SK-N-SH treated with all-trans-retinoic acid at 6 μM for 48 hours (cell line): ENCODE measurements at regions not wholly inside any gene's neighbourhood (a gene's known extent, or its start where the extent isn't known, plus 50 kb on each side); places are given as distances from the start of the nearest gene placed in this dataset.

Experiments used
- ATAC-seq: fragments of 200-7000 bp; cut with Tn5 transposase; 3 replicates; pipeline ENCODE4 v1.9.1; 2020; ENCODE audit warnings: mild to moderate bottlenecking, moderate library complexity
- ARNTL ChIP-seq: fragments of 450-650 bp; formaldehyde crosslinking; IDR thresholded peaks from 2 replicates; pipeline ENCODE4 v1.5.0; 2020; ENCODE audit warnings: low read depth, mild to moderate bottlenecking, moderate library complexity, borderline replicate concordance
- BACH2 ChIP-seq: fragments of 250-450 bp; sonication (Bioruptor Pico); IDR thresholded peaks from 2 replicates; pipeline ENCODE4 v1.9.0; 2021; ENCODE audit warnings: mild to moderate bottlenecking, borderline replicate concordance
- CSDC2 ChIP-seq: fragments of 250-450 bp; sonication (Bioruptor Pico); IDR thresholded peaks from 2 replicates; pipeline ENCODE4 v1.5.0; 2020; ENCODE audit warnings: mild to moderate bottlenecking, moderate library complexity
- ESRRG ChIP-seq: fragments of 250-450 bp; sonication (Bioruptor Pico); IDR thresholded peaks from 2 replicates; pipeline ENCODE4 v1.6.1; 2021; ENCODE audit warnings: mild to moderate bottlenecking
- GLIS3 ChIP-seq: fragments of 250-450 bp; sonication (Bioruptor Pico); IDR thresholded peaks from 2 replicates; pipeline ENCODE4 v1.5.0; 2020; ENCODE audit warnings: mild to moderate bottlenecking, moderate library complexity
- ISL1 ChIP-seq: fragments of 250-450 bp; sonication (Bioruptor Pico); IDR thresholded peaks from 2 replicates; pipeline ENCODE4 v2.1.2; 2022; ENCODE audit warnings: mild to moderate bottlenecking, moderate library complexity
- OSR1 ChIP-seq: fragments of 250-450 bp; sonication (Bioruptor Pico); IDR thresholded peaks from 2 replicates; pipeline ENCODE4 v1.8.0; 2022; ENCODE audit warnings: moderate library complexity, mild to moderate bottlenecking, inconsistent platforms
- PPARA ChIP-seq: fragments of 250-450 bp; sonication (Bioruptor Pico); IDR thresholded peaks from 2 replicates; pipeline ENCODE4 v1.5.0; 2020; ENCODE audit warnings: mild to moderate bottlenecking, borderline replicate concordance
- RARB ChIP-seq: fragments of 250-450 bp; sonication (Bioruptor Pico); IDR thresholded peaks from 2 replicates; pipeline ENCODE4 v1.8.0; 2021; ENCODE audit warnings: mild to moderate bottlenecking, moderate library complexity
- SNAI2 ChIP-seq: fragments of 250-450 bp; sonication (Bioruptor Pico); IDR thresholded peaks from 2 replicates; pipeline ENCODE4 v1.5.0; 2020; ENCODE audit warnings: mild to moderate bottlenecking, moderate library complexity
- TCF4 ChIP-seq: fragments of 250-450 bp; sonication (Bioruptor Pico); IDR thresholded peaks from 2 replicates; pipeline ENCODE4 v1.8.0; 2021; ENCODE audit warnings: mild to moderate bottlenecking, moderate library complexity, borderline replicate concordance
- TOX ChIP-seq: fragments of 250-450 bp; sonication (Bioruptor Pico); IDR thresholded peaks from 2 replicates; pipeline ENCODE4 v1.8.0; 2021; ENCODE audit warnings: mild to moderate bottlenecking, moderate library complexity, borderline replicate concordance
- ZC3H10 ChIP-seq: fragments of 250-450 bp; sonication (Bioruptor Pico); IDR thresholded peaks from 2 replicates; pipeline ENCODE4 v1.5.1; 2021; ENCODE audit warnings: mild to moderate bottlenecking, moderate library complexity
- ZFP3 ChIP-seq: fragments of 250-450 bp; sonication (Bioruptor Pico); IDR thresholded peaks from 2 replicates; pipeline ENCODE4 v1.5.0; 2020; ENCODE audit warnings: mild to moderate bottlenecking, moderate library complexity
- ZFP30 ChIP-seq: fragments of 450-650 bp; formaldehyde crosslinking; IDR thresholded peaks from 2 replicates; pipeline ENCODE4 v1.5.0; 2022; ENCODE audit warnings: mild to moderate bottlenecking, moderate library complexity
- ZNF565 ChIP-seq: fragments of 450-650 bp; formaldehyde crosslinking; conservative IDR thresholded peaks from 2 replicates; pipeline ENCODE4 v1.5.0; 2020; ENCODE audit warnings: low read depth, mild to moderate bottlenecking, moderate library complexity
- ZNF70 ChIP-seq: fragments of 450-650 bp; formaldehyde crosslinking; IDR thresholded peaks from 2 replicates; pipeline ENCODE4 v1.5.0; 2020; ENCODE audit warnings: mild to moderate bottlenecking, moderate library complexity
- ZNF8 ChIP-seq: fragments of 450-650 bp; formaldehyde crosslinking; IDR thresholded peaks from 2 replicates; pipeline ENCODE4 v1.5.0; 2020; ENCODE audit warnings: mild to moderate bottlenecking, moderate library complexity
- TF ChIP-seq, protein P1 (sequence below): fragments of 250-450 bp; sonication (Bioruptor Pico); IDR thresholded peaks from 2 replicates; pipeline ENCODE4 v1.5.1; 2021; ENCODE audit warnings: mild to moderate bottlenecking, moderate library complexity
- TF ChIP-seq, protein P2 (sequence below): fragments of 250-450 bp; sonication (Bioruptor Pico); IDR thresholded peaks from 2 replicates; pipeline ENCODE4 v1.5.1; 2020; ENCODE audit warnings: low read depth, mild to moderate bottlenecking, moderate library complexity
- TF ChIP-seq, protein P3 (sequence below): fragments of 250-450 bp; sonication (Bioruptor Pico); IDR thresholded peaks from 2 replicates; pipeline ENCODE4 v1.5.0; 2020; ENCODE audit warnings: mild to moderate bottlenecking, moderate library complexity
- TF ChIP-seq, protein P4 (sequence below): fragments of 250-450 bp; sonication (Bioruptor Pico); IDR thresholded peaks from 2 replicates; pipeline ENCODE4 v1.8.0; 2021; ENCODE audit warnings: low read depth, mild to moderate bottlenecking, moderate library complexity, borderline replicate concordance

DNA sequence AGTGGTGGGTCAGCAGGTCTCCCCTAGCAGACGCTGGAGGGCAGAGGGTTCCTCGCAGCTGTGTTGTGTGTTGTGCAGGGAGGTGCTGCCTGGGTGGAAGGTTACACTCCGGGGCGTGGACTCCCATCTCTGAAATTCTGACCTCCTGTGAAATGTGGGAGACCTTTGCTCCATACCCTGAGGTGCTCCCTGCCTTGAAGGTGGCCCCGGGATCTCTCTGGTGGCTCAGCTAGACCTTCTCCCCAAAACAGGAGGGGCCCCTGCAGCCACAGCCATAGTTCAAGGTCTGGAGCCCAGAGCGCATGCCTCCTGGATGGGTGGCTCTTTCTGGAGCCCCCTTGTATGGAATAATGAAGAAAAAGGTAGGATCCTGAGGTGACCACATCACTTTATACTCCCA is 70.2 kb downstream of the SOX1 start:
- ATAC-seq = no peak
- TF ChIP-seq OSR1 (CRISPR knock-in tag) = no peak
- no peak for TF ChIP-seq GLIS3 (CRISPR knock-in tag)
- TF ChIP-seq RARB (CRISPR knock-in tag) = no peak
- TF ChIP-seq ZNF70 (CRISPR knock-in tag) = no peak

DNA sequence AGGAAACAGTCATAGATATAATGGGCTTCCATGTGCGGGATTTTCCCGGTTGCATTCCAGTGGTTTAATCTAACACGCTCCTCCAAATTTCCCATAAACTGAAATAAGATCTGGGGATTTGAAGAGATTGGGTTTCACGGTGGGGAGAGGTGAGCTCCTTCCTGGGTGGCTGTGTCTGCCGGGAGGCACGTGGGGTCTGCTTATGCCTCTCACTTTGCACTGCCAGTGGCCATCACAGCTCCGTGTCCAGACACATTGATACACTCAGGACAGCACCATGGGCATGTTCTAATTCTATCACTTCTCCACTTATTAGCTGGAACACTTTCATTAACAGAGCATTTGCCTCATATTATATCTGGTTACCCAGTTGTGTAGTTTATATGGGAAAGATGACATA is 73.4 kb downstream of the SOX1 start:
- TF ChIP-seq, protein P1, sequence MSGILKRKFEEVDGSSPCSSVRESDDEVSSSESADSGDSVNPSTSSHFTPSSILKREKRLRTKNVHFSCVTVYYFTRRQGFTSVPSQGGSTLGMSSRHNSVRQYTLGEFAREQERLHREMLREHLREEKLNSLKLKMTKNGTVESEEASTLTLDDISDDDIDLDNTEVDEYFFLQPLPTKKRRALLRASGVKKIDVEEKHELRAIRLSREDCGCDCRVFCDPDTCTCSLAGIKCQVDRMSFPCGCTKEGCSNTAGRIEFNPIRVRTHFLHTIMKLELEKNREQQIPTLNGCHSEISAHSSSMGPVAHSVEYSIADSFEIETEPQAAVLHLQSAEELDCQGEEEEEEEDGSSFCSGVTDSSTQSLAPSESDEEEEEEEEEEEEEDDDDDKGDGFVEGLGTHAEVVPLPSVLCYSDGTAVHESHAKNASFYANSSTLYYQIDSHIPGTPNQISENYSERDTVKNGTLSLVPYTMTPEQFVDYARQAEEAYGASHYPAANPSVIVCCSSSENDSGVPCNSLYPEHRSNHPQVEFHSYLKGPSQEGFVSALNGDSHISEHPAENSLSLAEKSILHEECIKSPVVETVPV (CRISPR knock-in tag) = no peak
- TF ChIP-seq CSDC2 (CRISPR knock-in tag) (no peak), ARNTL (CRISPR knock-in tag) (no peak), ZFP30 (CRISPR knock-in tag) (no peak), ISL1 (CRISPR knock-in tag) (no peak), OSR1 (CRISPR knock-in tag) (no peak), PPARA (CRISPR knock-in tag) (no peak), ZFP3 (CRISPR knock-in tag) (no peak), ZNF8 (CRISPR knock-in tag) (no peak), TCF4 (CRISPR knock-in tag) (no peak), ZNF565 (no peak), ESRRG (CRISPR knock-in tag) (no peak), RARB (CRISPR knock-in tag) (no peak)
- TF ChIP-seq, protein P2, sequence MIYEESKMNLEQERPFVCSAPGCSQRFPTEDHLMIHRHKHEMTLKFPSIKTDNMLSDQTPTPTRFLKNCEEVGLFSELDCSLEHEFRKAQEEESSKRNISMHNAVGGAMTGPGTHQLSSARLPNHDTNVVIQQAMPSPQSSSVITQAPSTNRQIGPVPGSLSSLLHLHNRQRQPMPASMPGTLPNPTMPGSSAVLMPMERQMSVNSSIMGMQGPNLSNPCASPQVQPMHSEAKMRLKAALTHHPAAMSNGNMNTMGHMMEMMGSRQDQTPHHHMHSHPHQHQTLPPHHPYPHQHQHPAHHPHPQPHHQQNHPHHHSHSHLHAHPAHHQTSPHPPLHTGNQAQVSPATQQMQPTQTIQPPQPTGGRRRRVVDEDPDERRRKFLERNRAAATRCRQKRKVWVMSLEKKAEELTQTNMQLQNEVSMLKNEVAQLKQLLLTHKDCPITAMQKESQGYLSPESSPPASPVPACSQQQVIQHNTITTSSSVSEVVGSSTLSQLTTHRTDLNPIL (CRISPR knock-in tag) = no peak
- TF ChIP-seq, protein P3, sequence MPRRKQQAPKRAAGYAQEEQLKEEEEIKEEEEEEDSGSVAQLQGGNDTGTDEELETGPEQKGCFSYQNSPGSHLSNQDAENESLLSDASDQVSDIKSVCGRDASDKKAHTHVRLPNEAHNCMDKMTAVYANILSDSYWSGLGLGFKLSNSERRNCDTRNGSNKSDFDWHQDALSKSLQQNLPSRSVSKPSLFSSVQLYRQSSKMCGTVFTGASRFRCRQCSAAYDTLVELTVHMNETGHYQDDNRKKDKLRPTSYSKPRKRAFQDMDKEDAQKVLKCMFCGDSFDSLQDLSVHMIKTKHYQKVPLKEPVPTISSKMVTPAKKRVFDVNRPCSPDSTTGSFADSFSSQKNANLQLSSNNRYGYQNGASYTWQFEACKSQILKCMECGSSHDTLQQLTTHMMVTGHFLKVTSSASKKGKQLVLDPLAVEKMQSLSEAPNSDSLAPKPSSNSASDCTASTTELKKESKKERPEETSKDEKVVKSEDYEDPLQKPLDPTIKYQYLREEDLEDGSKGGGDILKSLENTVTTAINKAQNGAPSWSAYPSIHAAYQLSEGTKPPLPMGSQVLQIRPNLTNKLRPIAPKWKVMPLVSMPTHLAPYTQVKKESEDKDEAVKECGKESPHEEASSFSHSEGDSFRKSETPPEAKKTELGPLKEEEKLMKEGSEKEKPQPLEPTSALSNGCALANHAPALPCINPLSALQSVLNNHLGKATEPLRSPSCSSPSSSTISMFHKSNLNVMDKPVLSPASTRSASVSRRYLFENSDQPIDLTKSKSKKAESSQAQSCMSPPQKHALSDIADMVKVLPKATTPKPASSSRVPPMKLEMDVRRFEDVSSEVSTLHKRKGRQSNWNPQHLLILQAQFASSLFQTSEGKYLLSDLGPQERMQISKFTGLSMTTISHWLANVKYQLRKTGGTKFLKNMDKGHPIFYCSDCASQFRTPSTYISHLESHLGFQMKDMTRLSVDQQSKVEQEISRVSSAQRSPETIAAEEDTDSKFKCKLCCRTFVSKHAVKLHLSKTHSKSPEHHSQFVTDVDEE (CRISPR knock-in tag) = no peak

DNA sequence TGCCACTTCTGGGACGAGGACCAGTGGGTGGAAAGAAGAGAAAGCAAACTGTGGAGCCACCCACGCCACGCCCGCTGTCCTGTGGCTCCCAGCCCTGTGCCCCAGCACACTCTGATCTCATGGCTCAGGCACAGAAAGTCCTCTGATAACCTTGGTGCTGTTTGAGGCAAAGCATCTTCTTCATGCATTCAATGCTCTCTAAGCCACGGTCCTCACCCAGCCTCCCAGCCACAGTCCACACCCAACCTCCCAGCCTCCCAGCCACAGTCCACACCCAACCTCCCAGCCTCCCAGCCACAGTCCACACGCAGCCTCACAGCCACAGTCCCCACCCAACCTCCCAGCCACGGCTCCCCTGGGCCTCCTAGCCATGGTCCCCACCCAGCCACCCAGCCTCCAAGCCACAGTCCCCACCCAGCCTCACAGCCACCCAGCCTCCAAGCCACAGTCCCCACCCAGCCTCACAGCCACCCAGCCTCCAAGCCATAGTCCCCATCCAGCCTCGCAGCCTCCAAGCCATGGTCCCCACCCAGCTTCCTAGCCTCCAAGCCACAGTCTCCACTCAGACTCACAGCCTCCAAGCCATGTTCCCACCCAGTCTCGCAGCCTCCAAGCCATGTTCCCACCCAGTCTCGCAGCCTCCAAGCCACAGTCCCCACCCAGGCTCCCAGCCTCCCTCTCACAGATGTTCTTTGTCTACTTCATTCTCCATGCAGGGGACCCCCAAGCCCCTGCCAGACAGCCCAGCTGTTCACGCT is 74.9 kb downstream of the SOX1 start:
- ATAC-seq = no peak
- TF ChIP-seq BACH2 (CRISPR knock-in tag) = no peak
- TF ChIP-seq, protein P1 (CRISPR knock-in tag) = no peak
- TF ChIP-seq ZNF565 = no peak
- no peak for TF ChIP-seq ZC3H10
- TF ChIP-seq RARB (CRISPR knock-in tag) = no peak
- TF ChIP-seq ARNTL (CRISPR knock-in tag) = no peak
- TF ChIP-seq, protein P3 (CRISPR knock-in tag) = no peak
- TF ChIP-seq SNAI2 (CRISPR knock-in tag) = no peak
- TF ChIP-seq, protein P4, sequence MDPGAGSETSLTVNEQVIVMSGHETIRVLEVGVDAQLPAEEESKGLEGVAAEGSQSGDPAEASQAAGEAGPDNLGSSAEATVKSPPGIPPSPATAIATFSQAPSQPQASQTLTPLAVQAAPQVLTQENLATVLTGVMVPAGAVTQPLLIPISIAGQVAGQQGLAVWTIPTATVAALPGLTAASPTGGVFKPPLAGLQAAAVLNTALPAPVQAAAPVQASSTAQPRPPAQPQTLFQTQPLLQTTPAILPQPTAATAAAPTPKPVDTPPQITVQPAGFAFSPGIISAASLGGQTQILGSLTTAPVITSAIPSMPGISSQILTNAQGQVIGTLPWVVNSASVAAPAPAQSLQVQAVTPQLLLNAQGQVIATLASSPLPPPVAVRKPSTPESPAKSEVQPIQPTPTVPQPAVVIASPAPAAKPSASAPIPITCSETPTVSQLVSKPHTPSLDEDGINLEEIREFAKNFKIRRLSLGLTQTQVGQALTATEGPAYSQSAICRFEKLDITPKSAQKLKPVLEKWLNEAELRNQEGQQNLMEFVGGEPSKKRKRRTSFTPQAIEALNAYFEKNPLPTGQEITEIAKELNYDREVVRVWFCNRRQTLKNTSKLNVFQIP = no peak
- TF ChIP-seq PPARA (CRISPR knock-in tag) = no peak
- TF ChIP-seq ZFP30 (CRISPR knock-in tag) = no peak
- no peak for TF ChIP-seq TCF4 (CRISPR knock-in tag)
- TF ChIP-seq ZNF70 (CRISPR knock-in tag) = no peak
- TF ChIP-seq ISL1 (CRISPR knock-in tag) = no peak
- TF ChIP-seq TOX (CRISPR knock-in tag) = no peak
- TF ChIP-seq ZNF8 (CRISPR knock-in tag) = no peak

More for the DNA sequence above, 73.4 kb downstream of the SOX1 start:
- no peak for ATAC-seq
